Activated CD4-positive, alpha-beta T cell treated with anti-CD3 and anti-CD28 coated beads for 4 hours (primary cell): ENCODE measurements at regions not wholly inside any gene's neighbourhood (a gene's known extent, or its start where the extent isn't known, plus 50 kb on each side); places are given as distances from the start of the nearest gene placed in this dataset.
"Not testable (repeated sequence)": the region's sequence is repeated elsewhere in the genome, so short reads cannot be mapped to it uniquely, and the experiment has no call there.

ENCODE experiments used
- DNase-seq, 2 donors: peaks; one replicate each; pipeline ENCODE4 v3.0.0-alpha.2; 2020

DNA sequence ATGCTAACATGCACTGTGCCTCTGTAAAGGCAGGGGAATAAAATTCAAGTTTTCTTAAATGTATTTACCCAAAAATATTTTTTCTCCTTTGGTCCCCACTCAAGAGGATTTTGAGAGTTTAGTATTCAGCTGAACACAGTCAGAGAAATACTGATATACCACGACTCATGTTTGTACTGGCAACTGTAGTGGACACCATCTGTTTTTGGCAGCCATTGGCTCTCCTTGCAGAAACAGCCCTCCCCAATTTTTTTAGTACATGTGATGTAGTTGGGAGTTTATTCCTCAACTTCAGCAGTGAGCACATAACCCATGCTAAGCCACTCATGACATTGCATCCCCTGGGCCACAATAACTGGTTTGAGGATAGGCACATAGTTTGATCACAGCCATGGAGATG lies 154.8 kb upstream of the POU3F1 start:
- DNase-seq, result no peak

DNA sequence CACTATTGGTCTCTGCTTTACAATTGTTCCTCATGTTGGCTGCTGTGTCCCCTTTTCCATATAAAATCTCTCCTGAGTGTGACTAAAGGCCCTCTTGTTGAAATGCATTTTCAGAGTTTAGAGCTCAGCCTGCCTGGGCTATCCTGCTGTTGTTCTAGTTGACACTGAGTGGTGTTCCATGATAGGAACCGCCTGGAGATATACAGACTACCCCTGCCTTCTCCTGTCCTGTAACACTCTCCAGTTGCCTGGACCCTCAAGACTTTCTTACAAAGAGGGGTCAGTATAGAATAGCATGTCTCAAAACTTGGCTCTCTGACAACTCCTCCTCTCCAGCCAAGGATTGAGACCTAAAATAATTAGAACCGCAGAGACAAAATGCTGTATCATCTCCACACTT lies 152.0 kb upstream of the POU3F1 start:
- no peak for DNase-seq

- no peak for DNase-seq
These were observed 151.5 kb upstream of the POU3F1 start for GRCh38 chr1:38198099-38198498.

GRCh38 chr1:38197312-38198061 lies 150.9 kb upstream of the POU3F1 start:
- no peak for DNase-seq

GRCh38 chr1:38194472-38194871 lies 147.9 kb upstream of the POU3F1 start:
- no peak for DNase-seq

DNA sequence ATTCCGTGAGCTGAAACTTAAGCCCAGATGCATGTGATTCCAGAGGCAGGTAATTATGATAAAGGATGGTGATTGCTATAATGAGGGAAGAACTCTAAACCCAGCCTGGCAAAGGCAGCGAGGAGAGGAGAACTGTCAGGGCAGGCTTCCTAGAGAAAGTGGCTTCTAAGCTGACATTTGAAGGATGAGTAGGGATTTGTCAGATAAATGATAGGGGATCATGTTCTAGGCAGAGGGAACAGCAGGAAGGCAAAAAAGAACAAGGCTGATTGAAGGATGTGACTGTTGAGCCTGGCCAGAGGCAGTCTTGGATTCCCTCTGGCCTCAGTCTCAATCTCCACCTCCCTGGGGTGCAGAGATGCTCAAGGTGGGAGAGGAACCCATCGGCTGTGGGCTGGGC lies 146.4 kb upstream of the POU3F1 start:
- DNase-seq, result no peak

DNA sequence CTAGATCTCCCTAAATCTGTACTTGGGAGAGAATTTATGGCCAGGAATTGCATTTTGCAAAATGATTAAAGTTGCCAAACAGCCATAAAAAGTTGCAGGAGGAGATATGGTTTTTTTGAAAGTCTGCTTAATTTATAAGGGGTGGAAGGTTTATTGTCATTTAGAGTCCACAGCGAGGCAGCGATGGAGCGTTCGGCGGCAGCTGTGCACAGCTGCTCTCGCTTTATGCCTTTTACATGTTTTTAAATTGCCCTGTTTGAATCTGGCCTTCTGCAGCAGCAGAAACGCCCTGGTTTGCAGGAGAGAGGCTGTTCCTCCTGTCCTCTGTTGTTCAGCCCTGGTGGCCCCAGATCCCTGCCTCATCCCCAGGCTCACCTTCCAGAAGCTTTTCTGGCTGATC lies 144.9 kb upstream of the POU3F1 start:
- no peak for DNase-seq

DNA sequence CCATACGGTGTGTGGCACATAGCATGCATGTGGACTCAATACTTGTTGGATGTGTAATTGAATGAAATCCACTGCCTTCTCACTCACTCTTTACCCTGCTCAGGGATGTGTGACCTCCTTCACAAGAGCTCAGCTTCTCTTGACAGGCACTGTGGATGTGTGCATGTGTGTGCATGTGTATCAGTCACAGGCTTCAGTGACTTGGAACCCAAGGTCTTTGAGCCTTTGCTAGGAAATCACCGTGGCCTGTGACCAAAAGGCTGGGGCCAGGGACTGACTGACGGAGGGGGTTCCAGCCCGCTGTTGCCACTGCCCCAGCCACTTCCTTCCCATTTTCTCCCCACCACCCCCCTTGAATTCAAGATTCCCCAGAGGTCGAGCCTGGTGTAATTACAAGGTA lies 144.4 kb upstream of the POU3F1 start:
- DNase-seq, result no peak

DNA sequence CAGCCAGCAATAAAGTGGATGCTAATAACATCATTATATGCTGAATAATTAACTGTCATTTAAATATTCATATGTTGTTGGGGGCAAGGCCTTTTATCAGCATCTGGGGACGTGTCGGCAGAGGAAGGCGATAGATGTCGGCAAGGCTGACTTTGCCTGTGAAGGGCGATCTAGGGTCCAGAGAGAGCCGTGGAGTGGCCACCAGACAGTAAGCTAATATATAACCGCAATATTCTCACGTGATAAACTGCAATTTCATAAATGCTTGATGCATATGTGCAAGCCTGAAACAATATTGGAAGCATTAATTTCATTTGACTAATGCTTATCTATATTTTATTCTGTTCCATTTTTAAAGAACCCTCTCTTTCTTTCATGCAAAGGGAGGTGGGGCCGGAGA lies 141.0 kb upstream of the POU3F1 start:
- no peak for DNase-seq

DNA sequence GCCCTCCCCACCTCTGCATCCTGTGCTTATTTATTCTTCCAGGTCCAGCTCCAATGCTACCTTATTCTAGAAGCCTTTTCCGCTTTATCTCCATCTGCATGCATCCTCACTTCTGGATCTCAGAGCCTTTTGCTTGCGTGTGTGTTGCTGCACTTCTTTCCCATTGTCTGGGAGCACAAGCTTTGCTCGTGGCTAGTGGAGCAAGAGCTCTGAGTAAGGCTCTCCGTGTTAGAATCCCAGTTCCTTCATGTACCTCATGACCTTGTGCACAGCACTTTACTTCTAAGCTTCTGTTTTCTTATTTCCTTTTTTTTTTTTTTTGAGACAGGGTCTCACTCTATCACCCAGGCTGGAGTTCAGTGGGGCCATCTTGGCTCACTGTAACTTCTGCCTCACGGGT lies 140.0 kb upstream of the POU3F1 start:
- DNase-seq, result no peak

- DNase-seq, result no peak
These were observed 139.3 kb upstream of the POU3F1 start for GRCh38 chr1:38185913-38186312.

DNA sequence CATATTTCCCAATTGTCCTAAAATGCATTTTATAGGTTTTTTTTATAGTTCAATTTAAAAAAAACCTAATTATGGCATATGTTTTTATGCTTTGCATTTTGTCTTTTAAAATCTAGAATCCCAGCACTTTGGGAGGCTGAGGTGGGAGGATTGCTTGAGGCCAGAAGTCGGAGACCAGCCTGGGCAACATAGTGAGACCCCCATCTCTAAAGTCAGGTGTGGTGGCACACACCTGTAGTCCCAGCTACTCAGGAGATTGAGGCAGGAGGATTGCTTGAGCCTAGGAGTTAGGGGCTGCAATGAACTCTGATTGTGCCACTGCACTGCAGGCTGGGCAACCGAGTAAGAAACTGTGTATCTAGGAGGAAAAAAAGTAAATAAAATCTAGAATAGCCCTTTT lies 137.2 kb upstream of the POU3F1 start:
- no peak for DNase-seq

DNA sequence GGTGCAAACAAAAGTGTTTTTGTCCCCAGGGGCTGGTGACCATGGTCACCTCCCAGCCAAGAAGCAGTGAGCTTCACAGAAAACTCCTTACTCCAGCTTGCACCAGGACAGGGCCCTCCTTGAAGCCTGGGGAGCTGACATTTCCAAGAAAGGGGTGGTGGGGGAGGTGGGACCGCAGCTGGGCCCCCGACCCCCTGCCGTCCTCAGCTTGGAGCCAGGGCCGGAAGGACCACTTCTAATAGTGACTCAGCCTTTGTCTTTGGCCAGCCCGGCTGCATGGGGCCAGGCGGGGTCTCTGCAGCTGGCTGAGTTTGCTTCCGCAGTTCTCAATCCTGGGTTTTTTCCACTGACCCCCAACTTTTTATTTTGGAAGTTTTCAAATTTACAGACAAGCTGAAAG lies 136.5 kb upstream of the POU3F1 start:
- no peak for DNase-seq

- not testable (repeated sequence) for DNase-seq
These were observed 133.8 kb upstream of the POU3F1 start for GRCh38 chr1:38180388-38180787.

DNA sequence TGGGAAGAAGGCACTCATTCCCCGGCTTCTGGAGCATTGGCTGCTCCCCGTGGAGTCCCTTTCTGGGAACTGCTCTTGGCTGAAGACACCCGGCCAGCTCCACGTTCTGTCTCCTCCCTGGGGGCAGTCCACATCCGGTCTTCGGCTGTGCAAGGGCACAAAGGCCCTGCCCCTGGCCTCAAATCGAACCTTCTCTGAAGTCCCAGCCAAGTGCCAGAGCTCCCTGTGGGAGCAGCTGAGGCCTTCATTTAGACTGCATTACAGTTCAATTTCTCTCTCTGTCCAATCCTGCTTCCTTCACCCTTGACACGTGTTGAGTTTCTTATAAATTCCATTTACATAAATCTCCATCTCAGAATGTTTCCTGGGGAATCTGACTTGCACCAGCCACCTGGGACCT lies 132.9 kb upstream of the POU3F1 start:
- no peak for DNase-seq

GRCh38 chr1:38178216-38178615 lies 131.6 kb upstream of the POU3F1 start:
- DNase-seq, result no peak

GRCh38 chr1:38175121-38175520 lies 128.5 kb upstream of the POU3F1 start:
- no peak for DNase-seq

GRCh38 chr1:38173848-38174247 lies 127.3 kb upstream of the POU3F1 start:
- no peak for DNase-seq

DNA sequence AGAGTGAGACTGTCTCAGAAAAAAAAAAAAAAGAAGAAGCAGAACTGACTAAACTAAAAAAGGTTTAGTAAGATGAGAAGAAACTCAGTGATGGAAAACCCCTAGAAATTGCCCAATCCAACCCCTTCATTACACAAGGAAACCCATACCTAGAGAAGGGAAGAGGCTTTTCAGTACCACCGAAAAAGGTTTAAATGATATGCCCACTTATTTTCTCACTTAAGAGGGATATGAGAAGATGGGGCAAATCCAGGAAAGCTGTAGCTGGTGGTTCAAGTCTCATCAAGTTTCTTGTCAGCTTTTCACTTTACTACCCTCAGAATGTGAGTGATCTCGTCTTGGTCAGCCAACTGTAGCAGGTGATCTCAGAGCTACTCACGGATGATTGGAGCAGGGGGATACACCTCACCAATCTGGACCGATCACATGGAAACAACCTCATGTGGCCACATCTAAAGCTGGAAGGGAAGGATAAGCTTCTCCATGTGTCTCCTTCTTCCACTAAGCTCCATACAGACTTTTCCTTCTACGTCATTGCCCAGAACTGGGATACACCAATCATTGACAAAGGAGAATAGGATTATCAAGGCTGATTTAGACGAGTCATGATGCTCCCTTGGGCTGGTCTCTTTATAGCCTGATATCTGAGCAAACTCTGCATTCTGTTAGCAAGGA lies 126.7 kb upstream of the POU3F1 start:
- DNase-seq, result no peak

DNA sequence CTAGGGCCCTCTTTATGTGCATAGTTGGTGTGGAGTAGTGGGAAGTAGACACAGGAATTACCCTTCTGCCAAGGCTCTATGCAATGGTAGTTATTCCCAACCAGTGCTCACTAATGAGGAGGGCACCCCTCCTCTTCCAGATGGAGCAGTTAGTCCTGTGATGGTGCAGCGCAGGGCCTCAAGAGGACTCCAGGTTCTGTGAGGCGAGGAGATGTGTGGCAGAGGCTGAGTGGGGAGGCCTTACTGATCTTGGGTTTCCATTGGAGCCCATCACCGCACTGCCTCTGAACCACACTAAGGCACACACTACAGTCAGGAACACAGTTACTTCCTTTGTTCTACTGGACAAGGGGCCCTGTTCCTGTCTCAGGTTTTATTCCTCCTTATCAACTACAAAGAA lies 122.5 kb upstream of the POU3F1 start:
- DNase-seq, result no peak

- no peak for DNase-seq
These were observed 121.8 kb upstream of the POU3F1 start for GRCh38 chr1:38168365-38168764.

- no peak for DNase-seq
These were observed 119.9 kb upstream of the POU3F1 start for GRCh38 chr1:38166461-38166860.

GRCh38 chr1:38153778-38154470 lies 107.3 kb upstream of the POU3F1 start:
- no peak for DNase-seq

DNA sequence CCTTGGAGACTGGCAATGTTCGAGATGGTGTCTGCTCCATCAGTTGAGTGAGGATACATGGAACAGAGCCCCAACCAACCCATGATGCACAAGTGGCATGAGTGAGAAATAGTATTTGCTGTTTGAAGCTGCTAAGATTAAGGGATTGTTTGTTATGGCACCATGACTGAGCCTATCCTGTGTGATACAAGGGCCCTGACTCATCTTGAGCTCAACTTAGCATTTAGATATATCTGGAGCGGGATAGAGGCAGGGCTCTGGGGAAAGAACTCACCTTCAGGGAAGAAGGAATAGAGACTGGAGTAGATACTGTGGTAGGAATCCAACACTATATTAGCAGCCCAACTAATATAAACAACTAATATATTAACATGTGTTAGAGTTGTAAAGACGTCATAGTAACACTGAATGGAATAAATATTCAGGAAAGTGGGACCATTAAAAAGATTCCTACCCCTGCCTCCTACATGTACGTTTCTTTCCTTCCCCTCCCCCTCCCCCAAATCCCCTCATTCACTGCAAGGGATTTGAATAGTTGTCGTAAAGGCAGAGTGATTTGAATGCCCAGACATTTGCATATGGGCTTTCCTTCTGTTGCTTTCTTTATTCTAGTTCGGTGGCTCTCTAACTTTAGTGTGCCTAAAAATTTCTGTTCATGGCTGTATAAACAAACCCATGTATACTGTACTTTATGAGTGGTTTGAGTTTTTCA lies 106.6 kb upstream of the POU3F1 start:
- DNase-seq, result no peak
